GM12892 (cell line): ENCODE measurements at regions not wholly inside any gene's neighbourhood (a gene's known extent, or its start where the extent isn't known, plus 50 kb on each side); places are given as distances from the start of the nearest gene placed in this dataset.

Source experiments
- DNase-seq: peaks from one replicate; pipeline ENCODE4 v3.0.0; 2011; ENCODE audit not compliant: insufficient read length
- FAIRE-seq: peaks from 2 replicates; lab custom pipeline; 2011; peaks lifted over from hg19 to GRCh38; lab: Jason Lieb, UNC
- POLR2A ChIP-seq: IDR thresholded peaks from 2 replicates; pipeline ENCODE4 v1.6.1; 2011; ENCODE audit warnings: low read depth, low read length, control low read depth
- POLR2AphosphoS5 ChIP-seq: IDR thresholded peaks from 2 replicates; pipeline ENCODE4 v1.6.1; 2011; ENCODE audit warnings: low read depth, low read length, control low read depth
- TAF1 ChIP-seq: IDR thresholded peaks from 2 replicates; pipeline ENCODE4 v1.6.1; 2011; ENCODE audit warnings: low read depth, mild to moderate bottlenecking, control low read depth, low read length, borderline replicate concordance

- peak; percentile 72 for FAIRE-seq
- TF ChIP-seq TAF1 (no peak), POLR2AphosphoS5 (no peak), POLR2A (no peak)
- DNase-seq, result no peak
Measured at GRCh38 chr1:181142096-181142958, 53.8 kb downstream of the IER5 start.

GRCh38 chr1:181143102-181143859 lies 54.8 kb downstream of the IER5 start:
- TF ChIP-seq POLR2A (no peak), TAF1 (no peak), POLR2AphosphoS5 (no peak)
- FAIRE-seq (no peak), DNase-seq (no peak)

- no peak for FAIRE-seq
- no peak for DNase-seq
- no peak for TF ChIP-seq POLR2AphosphoS5
- TF ChIP-seq POLR2A, result no peak
- TF ChIP-seq TAF1, result no peak
Measured at GRCh38 chr1:181144238-181144637, 55.7 kb downstream of the IER5 start.

- TF ChIP-seq POLR2AphosphoS5, result no peak
- TF ChIP-seq POLR2A, result no peak
- FAIRE-seq, result no peak
- DNase-seq, result no peak
Measured at GRCh38 chr1:181148636-181149035, 60.1 kb downstream of the IER5 start.

- TF ChIP-seq POLR2A (peak; percentile 63), TAF1 (no peak; the same call in 1 of the 2 replicates), POLR2AphosphoS5 (peak; percentile 53; the same call in 1 of the 2 replicates)
- DNase-seq, result no peak
- FAIRE-seq, result peak; percentile 86
Measured at GRCh38 chr1:181149326-181150125, 61.0 kb downstream of the IER5 start.

- FAIRE-seq (no peak), DNase-seq (no peak)
- no peak for TF ChIP-seq POLR2AphosphoS5
- TF ChIP-seq TAF1, result no peak
- TF ChIP-seq POLR2A, result no peak
Measured at GRCh38 chr1:181150273-181150672, 61.8 kb downstream of the IER5 start.

- DNase-seq (no peak), FAIRE-seq (no peak)
- TF ChIP-seq POLR2AphosphoS5, result no peak
- TF ChIP-seq TAF1, result no peak
- TF ChIP-seq POLR2A, result no peak
Measured at GRCh38 chr1:181150842-181151241, 62.3 kb downstream of the IER5 start.

- TF ChIP-seq POLR2A, result no peak
- no peak for TF ChIP-seq TAF1
- no peak for TF ChIP-seq POLR2AphosphoS5
- DNase-seq (no peak), FAIRE-seq (peak; percentile 53)
Measured at GRCh38 chr1:181151378-181152326, 63.2 kb downstream of the IER5 start.

- DNase-seq (no peak), FAIRE-seq (peak; percentile 50)
- TF ChIP-seq TAF1, result no peak
- peak; percentile 52 for TF ChIP-seq POLR2AphosphoS5
- TF ChIP-seq POLR2A, result peak; percentile 52; the same call in 1 of the 2 replicates
Measured at GRCh38 chr1:181152892-181153633, 64.6 kb downstream of the IER5 start.

- no peak for DNase-seq
- FAIRE-seq, result no peak
- TF ChIP-seq POLR2A, result no peak
Measured at GRCh38 chr1:181153634-181153961, 65.1 kb downstream of the IER5 start.

GRCh38 chr1:181155339-181155738 lies 66.8 kb downstream of the IER5 start:
- FAIRE-seq (no peak), DNase-seq (no peak)
- no peak for TF ChIP-seq POLR2AphosphoS5
- TF ChIP-seq POLR2A, result no peak
- TF ChIP-seq TAF1, result no peak
